Cardiac muscle cell (in vitro differentiated cells and primary cell): ENCODE measurements at regions not wholly inside any gene's neighbourhood (a gene's known extent, or its start where the extent isn't known, plus 50 kb on each side); places are given as distances from the start of the nearest gene placed in this dataset.

Source experiments
- DNase-seq, 2 donors: peaks; one replicate each; pipeline versions ENCODE4 v3.0.0 to v3.0.0-alpha.2; 2010 to 2017; ENCODE audit warnings: low read depth in 1 of 2, low spot score in 1 of 2
- H3K27ac ChIP-seq: fragments of 200-600 bp; sonication (generic); 2 replicates; pipeline ENCODE4 v1.5.1; 2016
- H3K27me3 ChIP-seq: fragments of 200-600 bp; sonication (generic); 2 replicates; pipeline ENCODE4 v1.6.0; 2016; ENCODE audit warnings: control low read depth
- H3K36me3 ChIP-seq: fragments of 200-600 bp; sonication (generic); 2 replicates; pipeline ENCODE4 v1.5.1; 2016; ENCODE audit warnings: control low read depth
- H3K4me1 ChIP-seq: fragments of 200-600 bp; sonication (generic); 2 replicates; pipeline ENCODE4 v1.8.1; 2017; ENCODE audit warnings: low read depth, mild to moderate bottlenecking, mixed run types
- H3K4me3 ChIP-seq: fragments of 200-600 bp; sonication (generic); 2 replicates; pipeline ENCODE4 v1.5.1; 2016; ENCODE audit warnings: mild to moderate bottlenecking
- H3K9me3 ChIP-seq: fragments of 200-600 bp; sonication (generic); 2 replicates; pipeline ENCODE4 v1.5.1; 2017; ENCODE audit warnings: low read depth, mild to moderate bottlenecking, control low read depth
- TF ChIP-seq, protein P1 (sequence below): IDR thresholded peaks from 2 replicates; pipeline ENCODE4 v1.5.1; 2012; ENCODE audit warnings: low read depth, mild to moderate bottlenecking, low read length

DNA sequence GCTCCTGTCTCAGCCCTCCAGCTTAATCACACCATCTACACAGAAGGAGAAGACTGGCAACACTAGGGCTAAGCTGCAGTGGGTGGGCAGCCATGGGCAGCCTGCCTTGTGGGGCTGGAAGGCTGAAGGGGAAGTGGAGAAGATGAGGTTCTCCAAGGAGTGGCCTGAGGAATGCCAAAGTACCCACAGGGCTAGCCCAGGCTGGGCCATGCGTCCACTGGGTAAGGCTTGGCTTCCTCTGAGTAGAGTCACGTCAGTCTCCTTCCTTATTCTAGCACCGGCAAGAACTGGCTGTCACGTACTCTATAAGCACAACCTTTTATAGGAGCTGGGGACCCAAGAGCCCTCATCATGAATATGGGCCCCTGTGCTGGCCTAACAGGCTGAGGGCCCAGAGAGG is 110.6 kb upstream of the SIRPA start:
- H3K36me3 ChIP-seq, result no peaks in the 10 kb centered on the region

DNA sequence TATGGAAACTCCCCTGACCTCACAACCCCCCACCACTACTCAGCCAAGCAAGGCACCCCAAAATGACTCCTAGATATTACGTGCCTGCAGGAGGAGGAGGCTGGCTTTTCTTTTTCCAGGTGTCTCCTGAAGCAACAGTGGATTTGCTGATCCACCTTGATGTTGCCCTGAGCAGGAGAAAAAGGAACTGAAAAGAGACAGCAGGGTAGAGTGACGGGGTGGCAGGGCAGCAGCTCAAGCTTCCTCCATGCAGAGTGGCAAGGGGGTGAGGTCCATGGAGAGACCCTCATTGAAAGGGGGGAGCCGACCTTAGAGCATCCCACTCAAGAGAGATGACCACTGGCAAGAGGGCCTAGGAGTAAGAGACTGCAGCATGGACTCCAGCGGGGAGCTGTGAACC is 112.0 kb upstream of the SIRPA start:
- no peaks in the 10 kb centered on the region for H3K9me3 ChIP-seq
- peaks cover 72% of the 10 kb centered on the region for H3K27me3 ChIP-seq
- DNase-seq, result no peak
- no peaks in the 10 kb centered on the region for H3K36me3 ChIP-seq
- no peak overlapping the region for H3K4me3 ChIP-seq
- H3K4me1 ChIP-seq, result no peaks in the 10 kb centered on the region
- TF ChIP-seq, protein P1, sequence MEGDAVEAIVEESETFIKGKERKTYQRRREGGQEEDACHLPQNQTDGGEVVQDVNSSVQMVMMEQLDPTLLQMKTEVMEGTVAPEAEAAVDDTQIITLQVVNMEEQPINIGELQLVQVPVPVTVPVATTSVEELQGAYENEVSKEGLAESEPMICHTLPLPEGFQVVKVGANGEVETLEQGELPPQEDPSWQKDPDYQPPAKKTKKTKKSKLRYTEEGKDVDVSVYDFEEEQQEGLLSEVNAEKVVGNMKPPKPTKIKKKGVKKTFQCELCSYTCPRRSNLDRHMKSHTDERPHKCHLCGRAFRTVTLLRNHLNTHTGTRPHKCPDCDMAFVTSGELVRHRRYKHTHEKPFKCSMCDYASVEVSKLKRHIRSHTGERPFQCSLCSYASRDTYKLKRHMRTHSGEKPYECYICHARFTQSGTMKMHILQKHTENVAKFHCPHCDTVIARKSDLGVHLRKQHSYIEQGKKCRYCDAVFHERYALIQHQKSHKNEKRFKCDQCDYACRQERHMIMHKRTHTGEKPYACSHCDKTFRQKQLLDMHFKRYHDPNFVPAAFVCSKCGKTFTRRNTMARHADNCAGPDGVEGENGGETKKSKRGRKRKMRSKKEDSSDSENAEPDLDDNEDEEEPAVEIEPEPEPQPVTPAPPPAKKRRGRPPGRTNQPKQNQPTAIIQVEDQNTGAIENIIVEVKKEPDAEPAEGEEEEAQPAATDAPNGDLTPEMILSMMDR, result no peak
- H3K27ac ChIP-seq, result no peak overlapping the region

More for the DNA sequence above, 110.6 kb upstream of the SIRPA start:
- no peaks in the 10 kb centered on the region for H3K9me3 ChIP-seq
- no peak overlapping the region for H3K4me3 ChIP-seq
- DNase-seq, result no peak
- H3K27ac ChIP-seq, result no peak overlapping the region
- TF ChIP-seq, protein P1, result no peak
- no peaks in the 10 kb centered on the region for H3K4me1 ChIP-seq
- peaks cover 85% of the 10 kb centered on the region for H3K27me3 ChIP-seq

DNA sequence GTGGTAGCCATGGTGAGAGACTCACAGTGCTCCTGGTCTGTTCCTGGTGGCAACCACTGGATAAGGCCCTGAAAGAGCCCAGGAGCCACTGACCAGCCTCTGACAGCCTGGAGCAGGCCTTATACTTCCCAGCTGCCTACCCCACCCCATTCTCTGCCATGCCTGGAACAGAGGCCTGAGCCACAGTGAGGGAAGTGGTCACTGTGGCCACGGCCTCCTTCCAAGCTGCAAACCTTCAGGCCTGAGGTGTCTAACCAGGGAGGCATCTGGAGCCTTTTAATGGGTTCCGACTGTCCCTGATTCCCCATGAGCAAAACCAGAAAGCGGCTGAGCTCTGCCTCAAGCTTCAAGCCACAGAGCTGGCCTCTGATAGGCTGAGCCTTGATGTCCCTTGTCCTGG is 113.0 kb upstream of the SIRPA start:
- TF ChIP-seq, protein P1, result no peak
- no peaks in the 10 kb centered on the region for H3K4me1 ChIP-seq
- H3K27ac ChIP-seq, result no peak overlapping the region
- no peaks in the 10 kb centered on the region for H3K9me3 ChIP-seq
- peaks cover 61% of the 10 kb centered on the region for H3K27me3 ChIP-seq
- no peak overlapping the region for H3K4me3 ChIP-seq
- DNase-seq, result no peak
- no peaks in the 10 kb centered on the region for H3K36me3 ChIP-seq

DNA sequence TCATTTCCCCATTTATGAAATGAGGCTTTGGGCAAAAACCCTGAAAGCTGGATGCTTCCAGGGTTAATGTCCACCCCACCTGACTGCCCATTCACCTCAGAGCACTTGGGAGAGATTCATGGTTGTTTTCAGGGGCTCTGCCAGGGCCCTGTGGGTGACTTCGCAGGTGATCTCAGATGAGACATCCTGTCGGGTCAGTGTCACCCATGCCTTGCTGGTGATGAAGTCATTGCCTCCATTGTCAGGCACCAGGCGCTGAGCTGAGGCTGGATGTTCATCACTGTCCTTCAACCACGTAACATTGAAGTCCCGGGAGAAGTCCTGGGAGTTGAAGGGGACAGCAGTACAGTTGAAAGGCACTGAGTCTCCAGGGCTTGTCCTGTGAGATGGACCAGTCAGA is 115.6 kb upstream of the SIRPA start:
- Histone ChIP-seq H3K27ac (no peak overlapping the region), H3K27me3 (peaks cover 39% of the 10 kb centered on the region), H3K4me1 (peaks cover 8% of the 10 kb centered on the region), H3K4me3 (no peak overlapping the region), H3K36me3 (no peaks in the 10 kb centered on the region), H3K9me3 (no peaks in the 10 kb centered on the region)
- DNase-seq, result no peak
- TF ChIP-seq, protein P1, result no peak

DNA sequence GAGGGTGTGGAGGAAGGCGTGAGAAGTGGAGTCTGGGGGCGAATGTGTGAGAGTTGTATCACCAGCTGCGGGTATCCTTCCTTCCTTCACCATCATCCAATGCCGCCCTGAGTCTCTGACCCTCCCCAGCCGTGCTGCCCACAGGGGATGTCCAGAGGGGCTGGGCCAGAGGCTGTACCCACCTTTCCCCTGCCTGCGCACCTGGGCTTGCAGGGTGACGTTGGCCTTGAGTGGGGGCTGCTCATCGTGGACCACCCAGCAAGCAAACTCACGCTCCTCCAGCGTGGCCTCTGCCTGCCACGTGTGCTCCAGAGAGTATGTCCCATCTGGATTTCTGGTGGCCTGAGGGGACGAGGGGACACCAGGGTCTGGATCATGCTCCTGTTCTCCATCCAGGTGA is 116.9 kb upstream of the SIRPA start:
- DNase-seq, result no peak
- H3K36me3 ChIP-seq, result no peaks in the 10 kb centered on the region
- no peak overlapping the region for H3K4me3 ChIP-seq
- peaks cover 8% of the 10 kb centered on the region for H3K4me1 ChIP-seq
- TF ChIP-seq, protein P1, result no peak
- peaks cover 27% of the 10 kb centered on the region for H3K27me3 ChIP-seq
- no peak overlapping the region for H3K27ac ChIP-seq
- H3K9me3 ChIP-seq, result no peaks in the 10 kb centered on the region

DNA sequence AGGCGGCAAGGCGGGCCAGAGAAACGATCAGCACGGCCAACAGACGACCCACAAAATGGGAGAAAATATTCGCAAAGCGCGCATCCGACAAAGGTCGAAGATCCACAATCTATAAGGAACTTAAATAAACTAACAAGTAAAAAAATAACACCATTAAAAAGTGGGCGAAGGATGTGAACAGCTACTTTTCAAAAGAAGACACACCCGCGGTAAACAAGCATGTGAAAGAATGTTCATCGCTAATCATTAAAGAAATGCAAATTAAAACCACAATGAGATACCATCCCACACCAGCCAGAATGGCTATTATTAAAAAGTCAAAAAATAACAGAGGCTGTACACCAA is 117.8 kb upstream of the SIRPA start:
- H3K27ac ChIP-seq, result no peak overlapping the region
- no peak for DNase-seq
- H3K4me3 ChIP-seq, result peak overlapping the region; percentile 69
- H3K9me3 ChIP-seq, result no peaks in the 10 kb centered on the region
- peaks cover 23% of the 10 kb centered on the region for H3K27me3 ChIP-seq
- peaks cover 8% of the 10 kb centered on the region for H3K4me1 ChIP-seq
- TF ChIP-seq, protein P1, result no peak
- H3K36me3 ChIP-seq, result no peaks in the 10 kb centered on the region
